ENCODE measurements at regions not wholly inside any gene's neighbourhood (a gene's known extent, or its start where the extent isn't known, plus 50 kb on each side); places are given as distances from the start of the nearest gene placed in this dataset.

GRCh38 chr4:144360146-144360793, 219.8 kb upstream of the GYPA start:
- Histone ChIP-seq H3K27me3 (ENCODE audit: control insufficient read depth, insufficient read depth, low read length) (peaks cover 8% of the 10 kb centered on the region), H3K36me3 (ENCODE audit: control insufficient read depth, insufficient read depth, low read length) (no peaks in the 10 kb centered on the region), H3K4me3 (ENCODE audit: low read depth, low read length) (no peak overlapping the region)
- CTCF ChIA-PET: no interaction called here
- TF ChIP-seq, protein P1, sequence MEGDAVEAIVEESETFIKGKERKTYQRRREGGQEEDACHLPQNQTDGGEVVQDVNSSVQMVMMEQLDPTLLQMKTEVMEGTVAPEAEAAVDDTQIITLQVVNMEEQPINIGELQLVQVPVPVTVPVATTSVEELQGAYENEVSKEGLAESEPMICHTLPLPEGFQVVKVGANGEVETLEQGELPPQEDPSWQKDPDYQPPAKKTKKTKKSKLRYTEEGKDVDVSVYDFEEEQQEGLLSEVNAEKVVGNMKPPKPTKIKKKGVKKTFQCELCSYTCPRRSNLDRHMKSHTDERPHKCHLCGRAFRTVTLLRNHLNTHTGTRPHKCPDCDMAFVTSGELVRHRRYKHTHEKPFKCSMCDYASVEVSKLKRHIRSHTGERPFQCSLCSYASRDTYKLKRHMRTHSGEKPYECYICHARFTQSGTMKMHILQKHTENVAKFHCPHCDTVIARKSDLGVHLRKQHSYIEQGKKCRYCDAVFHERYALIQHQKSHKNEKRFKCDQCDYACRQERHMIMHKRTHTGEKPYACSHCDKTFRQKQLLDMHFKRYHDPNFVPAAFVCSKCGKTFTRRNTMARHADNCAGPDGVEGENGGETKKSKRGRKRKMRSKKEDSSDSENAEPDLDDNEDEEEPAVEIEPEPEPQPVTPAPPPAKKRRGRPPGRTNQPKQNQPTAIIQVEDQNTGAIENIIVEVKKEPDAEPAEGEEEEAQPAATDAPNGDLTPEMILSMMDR (IDR thresholded peaks at IDR 0.05; ENCODE audit: insufficient read depth, low read depth, low read length): no peak
- POLR2A ChIA-PET: no interaction called here
- no peak for DNase-seq (ENCODE audit: low read depth)

GRCh38 chr4:144362366-144362765, 221.8 kb upstream of the GYPA start:
- CTCF ChIA-PET: interaction anchor here (0.6 kb wide), 1 partner anchor 141 kb away, joined by 3 read pairs; no protein-coding TSS in a partner anchor

DNA sequence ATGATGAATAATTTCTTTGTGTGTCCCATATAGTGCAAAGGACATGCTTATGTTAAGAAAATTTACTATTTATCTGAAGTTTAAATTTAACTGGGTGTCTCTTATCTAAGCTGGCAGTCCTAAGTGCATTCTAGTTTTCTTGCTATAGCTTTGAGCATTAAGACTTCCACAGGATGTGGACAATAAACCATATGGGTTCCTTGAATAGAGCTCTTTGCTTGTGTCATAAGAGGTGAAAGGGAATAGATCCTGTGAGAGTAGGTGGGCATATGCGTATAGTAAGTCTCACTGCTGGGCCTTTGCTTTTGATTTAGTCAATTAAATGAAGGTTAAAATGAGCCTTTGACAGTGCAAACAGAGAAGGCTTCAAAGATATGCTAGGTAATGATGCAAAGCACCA, 223.4 kb upstream of the GYPA start:
- Histone ChIP-seq H3K4me3 (ENCODE audit: low read depth, low read length) (no peak overlapping the region), H3K27me3 (ENCODE audit: control insufficient read depth, insufficient read depth, low read length) (peaks cover 3% of the 10 kb centered on the region; the same call in 1 of the 2 replicates), H3K36me3 (ENCODE audit: control insufficient read depth, insufficient read depth, low read length) (no peaks in the 10 kb centered on the region)
- ChIA-PET POLR2A (no interaction called here), CTCF (no interaction called here)
- TF ChIP-seq, protein P1 (IDR thresholded peaks at IDR 0.05; ENCODE audit: insufficient read depth, low read depth, low read length): no peak
- DNase-seq (ENCODE audit: low read depth): no peak

More at GRCh38 chr4:144362366-144362765, 221.8 kb upstream of the GYPA start:
- Histone ChIP-seq H3K36me3 (ENCODE audit: control insufficient read depth, insufficient read depth, low read length) (no peaks in the 10 kb centered on the region), H3K27me3 (ENCODE audit: control insufficient read depth, insufficient read depth, low read length) (peaks cover 8% of the 10 kb centered on the region), H3K4me3 (ENCODE audit: low read depth, low read length) (no peak overlapping the region)
- TF ChIP-seq, protein P1 (IDR thresholded peaks at IDR 0.05; ENCODE audit: insufficient read depth, low read depth, low read length): no peak
- DNase-seq (ENCODE audit: low read depth): no peak
- POLR2A ChIA-PET: no interaction called here

DNA sequence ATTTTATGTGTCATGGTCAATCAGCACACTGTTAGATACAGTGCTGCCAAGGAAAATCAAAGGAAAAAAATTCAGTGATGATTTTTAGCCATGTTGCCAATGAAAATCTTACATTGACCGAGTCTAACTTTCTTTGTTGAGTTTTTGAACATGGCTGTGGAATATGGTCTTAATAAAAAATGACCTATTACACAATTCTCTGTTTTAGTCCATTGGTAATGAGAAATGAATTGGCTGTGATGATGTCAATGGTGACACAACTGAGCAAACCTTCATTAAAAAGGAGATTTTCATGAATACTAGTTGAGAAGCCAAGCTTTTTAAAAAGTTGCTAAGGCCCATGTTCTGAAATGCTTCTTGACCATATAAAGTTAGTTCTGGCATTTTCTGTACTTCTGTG, 225.9 kb upstream of the GYPA start:
- Histone ChIP-seq H3K36me3 (ENCODE audit: control insufficient read depth, insufficient read depth, low read length) (no peaks in the 10 kb centered on the region), H3K4me3 (ENCODE audit: low read depth, low read length) (no peak overlapping the region), H3K27me3 (ENCODE audit: control insufficient read depth, insufficient read depth, low read length) (no peaks in the 10 kb centered on the region; the same call in 1 of the 2 replicates)
- POLR2A ChIA-PET: no interaction called here
- CTCF ChIA-PET: no interaction called here
- DNase-seq (ENCODE audit: low read depth): no peak
- TF ChIP-seq, protein P1 (IDR thresholded peaks at IDR 0.05; ENCODE audit: insufficient read depth, low read depth, low read length): no peak

DNA sequence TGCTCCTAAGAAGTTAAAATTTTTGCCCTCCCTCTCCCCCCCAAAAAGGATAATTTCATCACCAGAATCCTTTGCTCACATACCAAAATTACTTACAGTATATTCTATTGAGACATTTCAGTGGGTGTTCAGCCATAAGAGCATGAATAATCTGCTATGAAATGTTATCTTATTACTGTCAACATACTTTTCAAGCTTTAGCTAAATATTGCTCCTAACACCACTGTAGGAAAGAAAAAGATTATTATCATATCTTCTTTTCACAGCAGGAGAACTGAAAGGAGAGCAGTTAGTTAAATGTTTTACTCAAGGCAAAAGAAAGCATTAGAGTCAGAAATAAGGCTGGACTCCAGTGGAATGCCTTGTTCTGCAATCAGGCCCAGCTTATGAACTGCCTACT, 231.0 kb upstream of the GYPA start:
- H3K4me3 ChIP-seq (ENCODE audit: low read depth, low read length): no peak overlapping the region
- ChIA-PET POLR2A (no interaction called here), CTCF (no interaction called here)
- no peaks in the 10 kb centered on the region for H3K27me3 ChIP-seq (ENCODE audit: control insufficient read depth, insufficient read depth, low read length)
- no peak for DNase-seq (ENCODE audit: low read depth)
- TF ChIP-seq, protein P1 (IDR thresholded peaks at IDR 0.05; ENCODE audit: insufficient read depth, low read depth, low read length): no peak
- no peaks in the 10 kb centered on the region for H3K36me3 ChIP-seq (ENCODE audit: control insufficient read depth, insufficient read depth, low read length)
